ENCODE measurements at regions not wholly inside any gene's neighbourhood (a gene's known extent, or its start where the extent isn't known, plus 50 kb on each side); places are given as distances from the start of the nearest gene placed in this dataset.

DNA sequence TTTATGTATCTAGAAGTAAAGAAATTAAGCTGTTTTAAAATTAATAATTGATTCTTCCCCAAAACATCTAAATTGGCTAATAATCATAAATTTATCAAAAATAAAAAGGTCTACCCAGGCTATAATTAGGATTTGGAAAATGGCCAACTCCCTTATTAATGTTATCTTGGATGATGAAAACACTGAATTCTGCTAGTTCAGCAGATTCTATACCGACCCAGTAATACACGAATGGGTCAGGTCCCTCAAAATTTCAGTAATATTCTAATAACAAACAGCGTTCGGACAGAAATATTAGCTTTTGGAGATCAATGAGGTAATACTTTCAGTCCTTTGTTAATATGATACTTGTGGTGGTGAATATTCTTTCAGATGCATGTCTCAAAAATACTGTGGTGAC lies 360.7 kb upstream of the MGMT start:
- TF ChIP-seq, protein P1, sequence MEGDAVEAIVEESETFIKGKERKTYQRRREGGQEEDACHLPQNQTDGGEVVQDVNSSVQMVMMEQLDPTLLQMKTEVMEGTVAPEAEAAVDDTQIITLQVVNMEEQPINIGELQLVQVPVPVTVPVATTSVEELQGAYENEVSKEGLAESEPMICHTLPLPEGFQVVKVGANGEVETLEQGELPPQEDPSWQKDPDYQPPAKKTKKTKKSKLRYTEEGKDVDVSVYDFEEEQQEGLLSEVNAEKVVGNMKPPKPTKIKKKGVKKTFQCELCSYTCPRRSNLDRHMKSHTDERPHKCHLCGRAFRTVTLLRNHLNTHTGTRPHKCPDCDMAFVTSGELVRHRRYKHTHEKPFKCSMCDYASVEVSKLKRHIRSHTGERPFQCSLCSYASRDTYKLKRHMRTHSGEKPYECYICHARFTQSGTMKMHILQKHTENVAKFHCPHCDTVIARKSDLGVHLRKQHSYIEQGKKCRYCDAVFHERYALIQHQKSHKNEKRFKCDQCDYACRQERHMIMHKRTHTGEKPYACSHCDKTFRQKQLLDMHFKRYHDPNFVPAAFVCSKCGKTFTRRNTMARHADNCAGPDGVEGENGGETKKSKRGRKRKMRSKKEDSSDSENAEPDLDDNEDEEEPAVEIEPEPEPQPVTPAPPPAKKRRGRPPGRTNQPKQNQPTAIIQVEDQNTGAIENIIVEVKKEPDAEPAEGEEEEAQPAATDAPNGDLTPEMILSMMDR (IDR thresholded peaks at IDR 0.05; ENCODE audit: low read length), result no peak
- TF ChIP-seq EZH2 (IDR thresholded peaks at IDR 0.05; ENCODE audit: borderline replicate concordance, low read length), result no peak
